ENCODE measurements at regions not wholly inside any gene's neighbourhood (a gene's known extent, or its start where the extent isn't known, plus 50 kb on each side); places are given as distances from the start of the nearest gene placed in this dataset.

DNA sequence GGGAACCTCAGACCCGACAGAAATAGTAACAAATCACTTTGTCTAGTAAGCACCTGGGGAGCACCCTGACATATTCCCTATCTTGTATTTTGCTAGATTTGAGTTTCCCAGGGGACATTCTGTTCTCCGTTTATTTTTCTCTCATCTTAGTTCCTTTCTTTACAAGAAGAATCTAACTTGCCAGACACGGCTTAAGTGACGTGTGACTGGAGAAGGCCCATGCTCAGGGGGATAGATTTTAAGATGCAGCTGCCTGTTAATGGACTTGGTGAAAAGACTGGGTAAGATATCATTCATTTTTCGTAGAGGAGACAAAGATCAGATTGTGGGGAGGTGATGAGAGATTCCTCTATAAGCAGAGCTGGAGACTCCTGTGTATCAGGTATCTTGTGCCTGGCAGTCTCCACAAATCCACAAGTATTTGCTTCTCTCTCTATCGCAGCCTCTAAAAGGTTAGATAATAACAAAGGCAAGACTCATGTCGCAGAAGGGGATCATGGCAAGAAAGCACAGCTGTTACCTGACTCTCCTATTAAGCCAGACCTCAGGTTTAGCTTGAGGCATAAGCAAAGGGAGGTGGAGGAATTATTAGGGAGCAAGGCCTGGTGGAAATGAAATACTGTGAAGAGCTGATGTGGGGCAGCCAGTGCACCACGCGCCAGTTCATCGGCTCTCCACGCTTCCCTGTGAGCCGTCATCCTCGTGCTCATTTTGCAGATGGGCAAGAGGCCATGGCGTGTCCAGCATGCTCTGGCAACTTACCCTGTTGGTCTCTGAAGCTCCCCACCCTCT, 347.2 kb upstream of the TNP1 start:
- TF ChIP-seq, protein P1, sequence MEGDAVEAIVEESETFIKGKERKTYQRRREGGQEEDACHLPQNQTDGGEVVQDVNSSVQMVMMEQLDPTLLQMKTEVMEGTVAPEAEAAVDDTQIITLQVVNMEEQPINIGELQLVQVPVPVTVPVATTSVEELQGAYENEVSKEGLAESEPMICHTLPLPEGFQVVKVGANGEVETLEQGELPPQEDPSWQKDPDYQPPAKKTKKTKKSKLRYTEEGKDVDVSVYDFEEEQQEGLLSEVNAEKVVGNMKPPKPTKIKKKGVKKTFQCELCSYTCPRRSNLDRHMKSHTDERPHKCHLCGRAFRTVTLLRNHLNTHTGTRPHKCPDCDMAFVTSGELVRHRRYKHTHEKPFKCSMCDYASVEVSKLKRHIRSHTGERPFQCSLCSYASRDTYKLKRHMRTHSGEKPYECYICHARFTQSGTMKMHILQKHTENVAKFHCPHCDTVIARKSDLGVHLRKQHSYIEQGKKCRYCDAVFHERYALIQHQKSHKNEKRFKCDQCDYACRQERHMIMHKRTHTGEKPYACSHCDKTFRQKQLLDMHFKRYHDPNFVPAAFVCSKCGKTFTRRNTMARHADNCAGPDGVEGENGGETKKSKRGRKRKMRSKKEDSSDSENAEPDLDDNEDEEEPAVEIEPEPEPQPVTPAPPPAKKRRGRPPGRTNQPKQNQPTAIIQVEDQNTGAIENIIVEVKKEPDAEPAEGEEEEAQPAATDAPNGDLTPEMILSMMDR (conservative IDR thresholded peaks at IDR 0.05; ENCODE audit: low read depth, low read length): no peak
- DNase-seq (ENCODE audit: low read depth): no peak
- no peak overlapping the region for H3K4me3 ChIP-seq (ENCODE audit: low read length)

DNA sequence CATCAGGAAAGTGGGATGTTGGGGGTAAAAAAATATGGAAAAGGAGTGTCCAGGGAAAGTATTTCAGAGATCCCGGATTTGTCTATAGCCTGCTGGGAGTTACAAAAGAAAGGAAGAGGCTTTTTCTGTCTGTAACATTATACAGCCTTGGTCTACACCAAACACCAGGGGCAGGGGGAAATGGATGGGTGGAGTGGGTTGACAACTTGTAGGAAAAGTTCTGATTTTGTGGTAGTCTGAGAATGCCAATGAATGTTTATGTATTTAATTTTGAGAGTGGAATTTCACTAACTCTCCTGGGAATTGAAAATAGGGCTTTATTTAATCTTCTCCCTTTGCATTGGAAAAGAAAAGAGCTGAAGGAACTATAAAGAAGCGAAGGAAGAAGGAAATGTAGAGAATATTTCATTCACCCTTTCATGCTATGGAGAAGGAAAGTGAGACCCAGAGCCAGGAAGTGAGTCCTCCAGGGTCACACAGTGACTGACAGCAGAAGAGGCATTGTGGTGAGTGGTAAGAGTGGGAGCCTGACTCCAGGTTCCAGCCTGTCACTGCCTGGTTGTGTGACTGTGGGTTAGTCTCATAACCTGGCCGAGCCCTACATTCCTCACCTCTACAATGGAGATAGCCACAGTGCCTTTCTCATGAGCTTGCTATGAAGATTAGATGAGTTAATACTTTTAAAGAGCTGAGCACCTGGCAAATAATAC, 346.3 kb upstream of the TNP1 start:
- no peak for DNase-seq (ENCODE audit: low read depth)
- no peak overlapping the region for H3K4me3 ChIP-seq (ENCODE audit: low read length)
- TF ChIP-seq, protein P1 (conservative IDR thresholded peaks at IDR 0.05; ENCODE audit: low read depth, low read length): no peak

DNA sequence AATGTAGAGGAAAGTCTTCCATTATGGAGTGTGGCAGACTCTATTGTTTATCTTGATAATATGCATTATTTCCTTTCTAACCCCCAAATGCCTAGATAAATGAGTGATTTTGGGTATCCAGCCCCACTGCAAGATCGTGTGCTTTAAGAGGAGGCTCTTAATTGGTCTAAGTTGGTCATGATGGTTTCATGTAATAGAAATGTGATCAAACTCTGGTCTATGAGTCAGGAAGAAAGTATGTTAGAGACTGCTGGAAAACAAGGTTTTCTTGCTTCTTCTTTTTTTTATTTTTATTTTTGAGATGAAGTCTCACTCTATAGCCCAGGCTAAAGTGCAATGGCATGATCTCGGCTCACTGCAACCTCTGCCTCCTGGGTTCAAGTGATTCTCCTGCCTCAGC, 344.5 kb upstream of the TNP1 start:
- TF ChIP-seq, protein P1 (conservative IDR thresholded peaks at IDR 0.05; ENCODE audit: low read depth, low read length): no peak
- H3K4me3 ChIP-seq (ENCODE audit: low read length): no peak overlapping the region
- no peak for DNase-seq (ENCODE audit: low read depth)

DNA sequence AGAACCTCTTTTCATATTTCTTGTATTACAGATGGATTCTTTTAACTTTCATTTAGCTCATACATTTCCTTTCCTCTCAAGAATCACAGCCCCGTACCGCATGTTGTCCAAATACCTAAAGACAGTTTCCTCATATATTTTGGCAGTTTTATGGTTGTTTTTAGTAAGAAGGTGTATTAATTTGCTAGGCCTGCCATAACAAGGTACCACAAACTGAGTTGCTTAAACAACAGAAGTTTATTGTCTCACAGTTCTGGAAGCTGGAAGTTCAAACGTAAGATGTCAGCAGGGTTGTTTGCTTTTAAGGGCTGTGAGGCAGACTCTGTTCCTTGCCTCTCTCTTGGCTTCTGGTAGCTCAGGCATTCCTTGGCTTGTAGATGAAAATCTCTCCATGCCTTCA, 343.2 kb upstream of the TNP1 start:
- TF ChIP-seq, protein P1 (conservative IDR thresholded peaks at IDR 0.05; ENCODE audit: low read depth, low read length): no peak
- no peak for DNase-seq (ENCODE audit: low read depth)
- H3K4me3 ChIP-seq (ENCODE audit: low read length): no peak overlapping the region

DNA sequence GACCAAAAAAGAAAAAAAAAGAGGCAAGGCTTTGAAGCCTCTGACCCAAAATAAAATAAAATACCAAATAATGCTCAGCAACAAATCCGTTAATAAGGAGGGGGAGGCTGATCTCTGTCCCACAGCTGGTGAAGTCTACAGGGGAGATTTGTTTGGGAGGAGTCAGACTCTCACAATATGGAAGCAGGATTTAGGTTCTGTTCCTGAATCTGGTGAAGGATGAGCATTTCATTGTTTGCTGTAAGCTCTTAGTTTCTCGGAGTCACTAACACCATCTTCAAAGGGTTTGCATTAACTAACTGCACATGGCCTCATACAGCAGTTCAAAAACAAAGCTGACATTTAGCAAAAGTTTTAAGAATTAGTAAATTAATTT, 339.4 kb upstream of the TNP1 start:
- H3K4me3 ChIP-seq (ENCODE audit: low read length): no peak overlapping the region
- TF ChIP-seq, protein P1 (conservative IDR thresholded peaks at IDR 0.05; ENCODE audit: low read depth, low read length): no peak
- DNase-seq (ENCODE audit: low read depth): no peak

DNA sequence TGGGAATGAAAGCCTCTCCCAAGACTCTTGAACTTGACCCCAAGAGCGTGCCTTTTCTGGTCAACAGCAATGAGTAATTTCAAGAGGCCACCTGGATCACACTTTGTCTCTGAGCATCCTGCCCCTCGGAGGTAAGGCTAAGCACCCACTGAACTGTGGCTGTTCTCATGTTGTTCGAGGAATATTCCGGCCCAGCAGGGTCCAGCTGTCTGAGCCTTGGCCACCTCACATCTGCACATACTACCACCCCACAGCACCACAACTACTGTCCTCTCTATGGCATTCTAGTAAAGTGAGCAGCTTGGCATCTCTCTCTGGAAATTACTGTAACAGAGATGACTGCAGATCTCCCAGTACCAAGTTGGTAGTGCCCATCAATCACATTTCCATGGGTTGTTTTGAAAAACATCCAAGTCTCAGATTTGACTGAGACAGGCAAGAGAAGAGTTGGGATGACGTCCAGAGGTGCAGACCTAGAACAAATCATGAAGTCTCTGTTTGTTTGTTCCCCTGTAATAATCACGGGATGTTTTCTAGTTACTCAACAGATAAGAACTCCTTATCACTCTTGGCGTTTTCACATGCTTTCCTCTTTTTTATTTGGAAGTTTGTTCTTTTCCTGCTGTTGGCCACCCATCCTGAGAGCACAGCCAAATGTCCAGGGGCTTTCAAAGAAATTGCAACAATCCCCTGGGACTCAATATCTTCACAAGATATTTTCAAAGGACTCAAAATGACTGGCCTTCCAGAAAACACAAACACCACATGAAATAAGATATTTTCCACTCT, 336.0 kb upstream of the TNP1 start:
- no peak overlapping the region for H3K4me3 ChIP-seq (ENCODE audit: low read length)
- no peak for DNase-seq (ENCODE audit: low read depth)
- TF ChIP-seq, protein P1 (conservative IDR thresholded peaks at IDR 0.05; ENCODE audit: low read depth, low read length): no peak

All from retinal pigment epithelial cell (primary cell).